ENCODE measurements at regions not wholly inside any gene's neighbourhood (a gene's known extent, or its start where the extent isn't known, plus 50 kb on each side); places are given as distances from the start of the nearest gene placed in this dataset.
"Not testable (repeated sequence)": the region's sequence is repeated elsewhere in the genome, so short reads cannot be mapped to it uniquely, and the experiment has no call there.

GRCh38 chr1:31511848-31512615 lies 64.3 kb upstream of the TINAGL1 start:
- no peak for DNase-seq

- no peak for DNase-seq
These were observed 62.2 kb upstream of the TINAGL1 start for GRCh38 chr1:31514117-31514516.

- DNase-seq = no peak
These were observed 61.1 kb upstream of the TINAGL1 start for GRCh38 chr1:31515056-31515775.

GRCh38 chr1:31515936-31516335 lies 60.4 kb upstream of the TINAGL1 start:
- DNase-seq = no peak

- DNase-seq = no peak
These were observed 59.0 kb upstream of the TINAGL1 start for GRCh38 chr1:31517301-31517700.

GRCh38 chr1:31517986-31518385 lies 58.3 kb upstream of the TINAGL1 start:
- DNase-seq = not testable (repeated sequence)

- no peak for DNase-seq
These were observed 54.4 kb upstream of the TINAGL1 start for GRCh38 chr1:31521761-31522555.

GRCh38 chr1:31522556-31522845 lies 53.8 kb upstream of the TINAGL1 start:
- DNase-seq = no peak

- no peak for DNase-seq
These were observed 53.3 kb upstream of the TINAGL1 start for GRCh38 chr1:31523012-31523411.

GRCh38 chr1:31523769-31524168 lies 52.5 kb upstream of the TINAGL1 start:
- DNase-seq = no peak

GRCh38 chr1:31524186-31524901 lies 52.0 kb upstream of the TINAGL1 start:
- DNase-seq = no peak

Measured in dermis blood vessel endothelial cell (primary cell).